Embryonic facial prominence (tissue), 1 donor: ENCODE measurements at regions not wholly inside any gene's neighbourhood (a gene's known extent, or its start where the extent isn't known, plus 50 kb on each side); places are given as distances from the start of the nearest gene placed in this dataset.

ENCODE experiments used
- DNase-seq: peaks from one replicate; pipeline ENCODE4 v3.0.0-alpha.2; 2016; ENCODE audit errors: extremely low spot score

- no peak for DNase-seq
Measured at GRCh38 chr12:91316161-91316906, 133.7 kb upstream of the DCN start.

GRCh38 chr12:91311081-91311480, 128.5 kb upstream of the DCN start:
- DNase-seq: no peak

- DNase-seq: no peak
Measured at GRCh38 chr12:91309450-91309849, 126.8 kb upstream of the DCN start.

- no peak for DNase-seq
Measured at GRCh38 chr12:91307957-91308670, 125.5 kb upstream of the DCN start.

DNA sequence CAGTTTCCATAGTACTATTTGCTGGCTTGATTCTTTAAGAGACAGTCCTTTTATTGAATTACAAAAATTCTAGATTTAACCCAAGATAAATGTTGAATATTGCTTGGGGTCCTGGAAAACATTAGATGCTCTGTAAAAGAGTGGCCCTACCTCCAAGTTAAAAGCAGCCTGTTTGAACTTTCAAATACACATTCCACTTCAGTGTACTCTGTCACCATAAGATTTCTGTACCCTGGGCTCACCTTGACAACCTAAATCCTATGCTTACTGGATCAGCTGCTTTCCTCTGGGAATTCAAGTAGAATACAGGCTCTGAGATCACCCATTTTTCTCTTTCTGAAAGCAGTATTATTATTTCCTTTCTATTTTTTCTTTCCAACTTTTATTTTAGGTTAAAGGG, 107.7 kb upstream of the DCN start:
- DNase-seq: no peak

DNA sequence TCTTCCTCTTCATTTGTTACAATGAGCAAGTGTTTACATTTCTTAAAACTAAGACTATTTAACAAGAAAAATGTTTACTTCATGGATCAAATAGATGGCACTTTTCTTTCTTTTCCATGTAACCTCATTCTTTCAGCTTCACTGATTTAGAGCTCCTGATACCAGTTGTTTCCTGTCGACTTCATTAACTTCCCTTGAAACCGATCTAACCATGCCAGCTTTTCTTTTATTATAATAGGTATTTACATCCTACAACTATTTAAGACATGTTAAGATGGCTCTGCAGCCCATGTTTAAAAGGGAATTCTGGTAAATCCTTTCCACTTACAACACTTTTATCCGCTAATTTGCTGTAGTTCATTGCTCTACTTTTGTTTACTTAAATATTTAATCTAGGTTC, 107.3 kb upstream of the DCN start:
- no peak for DNase-seq

DNA sequence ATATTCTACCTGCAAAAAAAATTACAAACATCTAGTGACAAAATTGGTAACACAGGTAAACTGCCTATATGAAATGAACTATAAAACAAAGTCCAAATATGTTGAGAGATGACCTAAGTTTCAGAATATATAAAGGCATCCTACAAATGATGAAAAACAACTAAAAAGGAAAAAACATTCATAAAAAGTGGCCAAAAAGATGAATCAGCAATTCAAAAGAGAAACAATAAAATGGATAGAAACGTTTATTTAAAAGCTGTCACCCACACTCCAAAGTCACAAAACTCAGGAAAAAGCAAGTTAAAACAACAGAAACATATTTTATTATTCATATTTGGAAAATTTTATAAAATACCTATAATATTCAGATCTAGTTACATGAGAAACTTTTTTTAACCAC, 106.5 kb upstream of the DCN start:
- DNase-seq: no peak

- DNase-seq: no peak
Measured at GRCh38 chr12:91287753-91288152, 105.1 kb upstream of the DCN start.

GRCh38 chr12:91278126-91278525, 95.5 kb upstream of the DCN start:
- no peak for DNase-seq

GRCh38 chr12:91276509-91276908, 93.9 kb upstream of the DCN start:
- DNase-seq: no peak

- DNase-seq: no peak
Measured at GRCh38 chr12:91275321-91275720, 92.7 kb upstream of the DCN start.

DNA sequence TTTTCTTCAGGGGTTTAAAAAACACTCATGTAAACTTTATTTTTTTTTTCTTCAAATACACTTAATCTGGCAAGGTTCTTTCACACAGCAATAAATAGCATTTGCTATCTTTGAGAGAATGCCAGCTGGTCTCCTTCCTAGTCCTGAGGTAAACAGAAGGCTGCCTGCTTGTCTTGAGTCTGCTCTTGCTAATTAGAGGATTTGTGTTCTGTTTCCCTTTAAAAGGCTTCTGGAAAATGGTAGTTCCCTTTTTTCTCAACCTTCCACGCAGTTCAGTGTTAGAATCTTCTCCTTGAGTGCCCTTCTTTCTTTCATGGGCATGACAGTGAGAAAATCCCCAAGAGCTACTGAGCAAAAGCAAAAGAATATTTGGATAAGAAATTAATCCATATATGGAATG, 92.3 kb upstream of the DCN start:
- no peak for DNase-seq

DNA sequence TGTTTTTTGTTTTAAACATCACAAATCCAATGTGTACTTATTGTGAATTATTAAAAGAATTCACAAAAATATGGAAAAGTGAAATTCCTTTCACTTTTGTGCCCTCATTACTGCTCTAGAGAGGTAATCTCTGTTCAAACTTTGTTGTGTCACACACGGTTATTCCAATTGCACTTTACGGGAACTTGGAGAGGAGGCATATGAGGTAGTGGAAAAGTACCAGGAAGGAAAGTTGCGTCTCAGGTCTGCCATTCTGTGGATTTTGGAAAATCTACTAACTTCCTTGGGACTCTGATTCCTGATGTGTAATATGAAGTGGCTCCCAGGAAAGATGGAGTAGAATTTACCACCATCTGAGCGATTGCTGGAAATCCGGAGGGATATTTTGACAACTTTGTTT, 90.9 kb upstream of the DCN start:
- no peak for DNase-seq

DNA sequence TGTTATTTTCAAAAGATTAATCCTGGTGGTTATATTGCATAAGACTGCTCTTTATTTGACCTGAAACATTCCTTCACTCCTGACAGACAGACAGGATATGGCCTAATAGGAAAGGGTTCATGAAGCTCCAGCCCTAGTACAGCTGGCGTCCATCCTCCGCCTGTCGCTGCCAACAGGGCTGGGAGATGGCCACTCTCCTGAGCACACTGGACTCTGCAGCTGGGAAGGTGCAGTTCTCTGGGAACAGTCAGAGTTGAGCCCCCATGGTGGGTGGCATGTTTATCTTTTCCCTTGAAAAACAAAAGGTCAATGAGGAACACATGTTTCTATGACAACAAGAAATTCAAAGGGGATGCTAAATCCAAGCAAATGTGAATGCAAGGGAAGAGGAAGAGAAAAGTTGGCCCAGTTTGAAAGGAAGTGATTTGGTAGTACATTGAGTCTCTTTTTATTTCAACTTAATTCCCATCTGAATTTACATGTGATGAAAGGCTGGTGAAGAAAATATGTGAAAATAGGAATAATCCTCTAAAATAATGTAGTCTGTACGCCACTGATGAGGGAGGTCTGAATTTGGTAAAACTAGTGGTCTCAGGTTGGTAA, 89.9 kb upstream of the DCN start:
- no peak for DNase-seq

DNA sequence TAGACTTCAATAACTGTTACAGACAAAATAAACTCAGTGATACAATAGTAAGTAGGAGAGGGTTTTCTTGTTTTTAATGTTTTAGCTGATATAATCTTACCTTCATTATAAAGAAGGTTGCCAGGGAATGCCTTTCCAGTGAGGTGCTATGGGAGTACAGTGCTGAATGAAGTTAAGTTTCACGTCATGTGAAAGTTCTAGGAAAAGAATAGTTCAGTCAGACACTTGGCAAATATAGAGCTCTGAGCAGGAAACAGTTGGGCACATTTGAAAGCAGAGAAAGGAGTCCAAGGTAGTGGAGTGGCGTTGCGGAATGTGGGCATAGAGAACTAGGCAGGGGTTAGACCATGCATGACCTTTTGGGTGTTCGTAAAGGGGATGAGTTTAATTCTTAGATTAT, 88.6 kb upstream of the DCN start:
- no peak for DNase-seq

DNA sequence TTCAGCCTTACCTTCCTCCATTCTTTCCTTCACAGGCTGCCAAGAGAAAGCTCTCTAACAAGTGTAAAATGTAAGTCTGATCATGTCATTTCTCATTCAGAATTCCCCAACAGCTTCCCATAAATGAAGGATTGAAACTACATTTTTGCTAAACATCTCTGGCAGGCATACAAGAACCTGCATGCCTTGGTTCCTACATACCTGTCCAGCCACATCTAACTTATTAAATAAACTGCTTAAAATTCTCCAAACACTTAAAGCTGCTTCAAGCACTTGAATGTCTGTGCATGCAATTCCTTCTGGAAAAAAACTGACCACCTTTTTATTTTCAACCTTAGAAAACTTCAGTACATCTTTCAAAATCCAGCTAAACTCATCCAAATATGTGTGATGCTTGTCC, 84.4 kb upstream of the DCN start:
- no peak for DNase-seq

DNA sequence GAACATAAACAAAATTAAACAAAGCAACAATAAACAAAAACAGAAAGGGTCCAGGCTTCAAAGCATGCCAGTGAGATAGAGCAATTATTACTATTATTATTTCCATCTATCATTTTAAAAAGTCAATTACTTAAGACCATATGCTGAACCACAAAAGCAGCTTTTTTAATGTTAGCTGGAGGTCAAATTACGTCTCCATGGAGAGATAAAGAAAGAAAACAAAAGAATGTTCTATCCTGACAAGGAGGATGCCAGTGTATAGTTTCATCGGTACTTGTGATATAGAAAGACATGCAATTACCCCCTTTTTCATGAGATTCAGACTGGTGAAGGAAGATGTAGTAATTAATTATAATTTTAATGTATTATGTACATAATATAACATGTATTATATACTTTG, 81.6 kb upstream of the DCN start:
- DNase-seq: no peak

GRCh38 chr12:91261820-91262676, 79.4 kb upstream of the DCN start:
- DNase-seq: no peak

DNA sequence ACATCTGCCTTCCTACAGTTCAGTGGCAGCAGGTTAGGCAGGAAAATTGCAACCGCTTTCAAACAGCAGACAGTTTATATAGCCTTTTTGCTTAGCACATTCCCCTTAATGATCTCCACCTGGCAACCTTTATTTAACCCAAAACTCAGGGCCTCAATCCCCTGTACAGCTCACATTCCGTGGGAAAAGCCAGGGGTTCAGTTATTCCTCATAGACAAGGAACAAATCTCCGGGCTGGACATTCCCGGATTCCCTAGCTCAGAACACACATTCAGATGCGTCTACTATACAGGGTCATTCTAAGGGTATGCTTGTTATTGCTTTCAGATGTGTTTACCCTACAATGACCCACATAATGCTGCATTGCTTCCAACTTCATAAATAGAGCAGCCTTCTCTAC, 73.8 kb upstream of the DCN start:
- peak; percentile 46 for DNase-seq

- no peak for DNase-seq
Measured at GRCh38 chr12:91252341-91252740, 69.7 kb upstream of the DCN start.

DNA sequence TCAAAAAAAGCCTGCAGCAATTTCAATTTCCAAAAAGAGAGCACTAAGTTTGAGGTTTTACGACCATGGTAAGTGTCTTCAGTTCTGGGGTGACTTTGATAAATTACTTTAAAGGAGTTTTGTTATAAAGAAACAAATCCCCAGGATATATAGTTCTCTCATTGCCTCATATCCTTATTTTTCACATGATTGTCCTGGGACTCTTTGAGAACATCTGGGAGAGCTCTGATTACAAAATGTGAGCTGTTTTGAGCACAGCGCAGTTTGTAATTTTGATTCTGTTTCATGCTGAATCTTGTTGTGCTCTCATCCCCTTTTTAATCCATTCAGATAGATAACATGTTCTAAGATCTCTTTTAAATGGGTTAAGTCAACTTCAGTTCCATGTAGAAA, 67.7 kb upstream of the DCN start:
- DNase-seq: no peak

GRCh38 chr12:91249518-91250272, 67.1 kb upstream of the DCN start:
- no peak for DNase-seq
